ENCODE measurements at regions not wholly inside any gene's neighbourhood (a gene's known extent, or its start where the extent isn't known, plus 50 kb on each side); places are given as distances from the start of the nearest gene placed in this dataset.

DNA sequence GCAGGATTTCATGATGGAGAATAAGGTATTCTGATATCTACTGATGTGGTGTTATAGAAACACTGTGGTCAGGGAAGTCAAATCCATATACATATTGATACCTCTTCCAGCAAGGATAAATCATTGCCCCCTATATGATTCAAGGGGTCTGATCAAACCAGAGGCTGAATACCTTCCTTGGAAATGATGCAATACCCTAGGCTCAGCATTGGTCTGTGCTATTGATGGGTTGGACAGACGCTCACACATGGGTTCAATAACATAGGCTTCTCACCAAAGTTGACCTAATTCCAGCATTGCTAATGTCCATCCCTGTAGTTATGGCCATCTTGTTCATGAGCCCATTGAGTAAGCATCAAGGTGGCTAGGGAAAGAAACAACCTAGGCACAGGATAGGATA is 257.0 kb upstream of the USP24 start:
- TF ChIP-seq, protein P1, sequence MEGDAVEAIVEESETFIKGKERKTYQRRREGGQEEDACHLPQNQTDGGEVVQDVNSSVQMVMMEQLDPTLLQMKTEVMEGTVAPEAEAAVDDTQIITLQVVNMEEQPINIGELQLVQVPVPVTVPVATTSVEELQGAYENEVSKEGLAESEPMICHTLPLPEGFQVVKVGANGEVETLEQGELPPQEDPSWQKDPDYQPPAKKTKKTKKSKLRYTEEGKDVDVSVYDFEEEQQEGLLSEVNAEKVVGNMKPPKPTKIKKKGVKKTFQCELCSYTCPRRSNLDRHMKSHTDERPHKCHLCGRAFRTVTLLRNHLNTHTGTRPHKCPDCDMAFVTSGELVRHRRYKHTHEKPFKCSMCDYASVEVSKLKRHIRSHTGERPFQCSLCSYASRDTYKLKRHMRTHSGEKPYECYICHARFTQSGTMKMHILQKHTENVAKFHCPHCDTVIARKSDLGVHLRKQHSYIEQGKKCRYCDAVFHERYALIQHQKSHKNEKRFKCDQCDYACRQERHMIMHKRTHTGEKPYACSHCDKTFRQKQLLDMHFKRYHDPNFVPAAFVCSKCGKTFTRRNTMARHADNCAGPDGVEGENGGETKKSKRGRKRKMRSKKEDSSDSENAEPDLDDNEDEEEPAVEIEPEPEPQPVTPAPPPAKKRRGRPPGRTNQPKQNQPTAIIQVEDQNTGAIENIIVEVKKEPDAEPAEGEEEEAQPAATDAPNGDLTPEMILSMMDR (IDR thresholded peaks at IDR 0.05), result no peak
- TF ChIP-seq POLR2A (IDR thresholded peaks at IDR 0.05) (no peak), POLR2AphosphoS5 (IDR thresholded peaks at IDR 0.05) (no peak)

Data from prostate gland (tissue), 2 donors.